Dedifferentiated amniotic fluid mesenchymal stem cell (primary cell): ENCODE measurements at regions not wholly inside any gene's neighbourhood (a gene's known extent, or its start where the extent isn't known, plus 50 kb on each side); places are given as distances from the start of the nearest gene placed in this dataset.
"Not testable (repeated sequence)": the region's sequence is repeated elsewhere in the genome, so short reads cannot be mapped to it uniquely, and the experiment has no call there.

ENCODE experiments used
- DNase-seq: peaks from one replicate; pipeline ENCODE4 v3.0.0-alpha.2; 2016; ENCODE audit errors: extremely low spot score

DNA sequence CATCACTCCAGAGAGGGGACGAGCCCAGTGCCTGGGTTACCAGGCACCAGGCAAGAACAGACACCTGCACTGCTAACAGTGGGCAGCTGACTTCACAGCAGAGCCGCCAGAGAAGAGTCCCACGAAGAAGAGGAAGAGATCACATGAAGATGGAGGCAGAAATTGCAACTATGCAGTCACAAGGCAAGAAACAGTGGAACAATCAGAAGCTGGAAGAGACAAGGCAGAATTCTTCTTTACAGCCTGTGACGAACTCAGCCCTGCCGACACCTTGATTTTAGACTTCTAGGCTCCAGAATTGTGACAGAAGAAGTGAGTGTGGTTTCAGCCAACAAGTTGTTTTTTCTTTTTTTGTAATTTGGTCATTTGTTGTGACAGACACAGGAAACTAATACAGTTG is 59.2 kb downstream of the IL12A start:
- DNase-seq, result no peak

DNA sequence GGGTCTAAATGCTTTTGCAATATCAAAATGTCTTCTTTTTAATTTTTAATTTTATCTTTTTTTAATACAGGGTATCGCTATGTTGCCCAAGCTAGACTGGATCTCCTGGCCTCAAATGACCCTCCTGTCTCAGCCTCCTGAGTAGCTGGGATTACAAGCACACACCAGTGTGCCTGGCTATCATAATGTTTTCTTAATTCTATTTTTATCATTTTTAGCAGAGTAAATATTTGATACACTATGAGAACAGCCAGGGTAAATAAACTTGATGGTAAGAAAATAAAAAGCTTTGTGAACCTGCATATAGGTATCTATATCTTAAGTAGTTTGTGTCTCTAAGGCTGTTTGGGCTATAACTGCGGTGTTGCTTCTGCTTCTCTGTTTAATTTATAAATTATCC is 60.4 kb downstream of the IL12A start:
- DNase-seq, result no peak

DNA sequence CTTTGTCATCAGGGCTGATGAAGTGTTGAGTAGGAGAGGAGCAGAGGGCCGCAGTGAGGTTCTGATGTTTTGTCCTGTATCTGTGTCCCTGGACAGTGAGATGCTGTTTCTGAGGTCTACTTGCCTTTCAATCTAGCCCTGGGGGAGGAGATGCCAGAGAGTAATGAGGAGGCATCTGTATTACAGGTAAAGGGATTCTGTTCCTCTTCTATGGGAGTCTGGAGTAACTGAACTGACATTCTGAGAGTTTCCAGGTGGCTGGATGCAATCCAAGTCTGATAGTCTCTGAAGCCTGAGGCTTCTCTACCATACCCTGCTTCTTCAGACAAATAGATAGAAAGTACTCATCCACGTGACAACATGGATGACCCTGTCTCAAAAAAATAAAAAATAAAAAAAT is 60.9 kb downstream of the IL12A start:
- DNase-seq, result no peak

DNA sequence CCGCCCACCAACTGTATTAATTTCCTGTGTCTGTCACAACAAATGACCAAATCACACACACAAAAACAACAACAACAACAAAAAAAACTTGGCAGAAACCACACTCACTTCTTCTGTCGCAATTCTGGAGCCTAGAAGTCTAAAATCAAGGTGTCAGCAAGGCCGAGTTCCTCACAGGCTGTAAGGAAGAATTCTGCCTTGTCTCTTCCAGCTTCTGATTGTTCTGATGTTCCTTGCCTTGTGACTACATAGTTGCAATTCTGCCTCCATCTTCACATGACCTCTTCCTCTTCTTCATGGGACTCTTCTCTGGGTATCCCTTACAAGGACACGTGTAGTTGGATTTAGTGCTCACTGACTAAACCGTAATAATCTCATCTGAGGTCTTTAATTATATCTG is 61.4 kb downstream of the IL12A start:
- no peak for DNase-seq

DNA sequence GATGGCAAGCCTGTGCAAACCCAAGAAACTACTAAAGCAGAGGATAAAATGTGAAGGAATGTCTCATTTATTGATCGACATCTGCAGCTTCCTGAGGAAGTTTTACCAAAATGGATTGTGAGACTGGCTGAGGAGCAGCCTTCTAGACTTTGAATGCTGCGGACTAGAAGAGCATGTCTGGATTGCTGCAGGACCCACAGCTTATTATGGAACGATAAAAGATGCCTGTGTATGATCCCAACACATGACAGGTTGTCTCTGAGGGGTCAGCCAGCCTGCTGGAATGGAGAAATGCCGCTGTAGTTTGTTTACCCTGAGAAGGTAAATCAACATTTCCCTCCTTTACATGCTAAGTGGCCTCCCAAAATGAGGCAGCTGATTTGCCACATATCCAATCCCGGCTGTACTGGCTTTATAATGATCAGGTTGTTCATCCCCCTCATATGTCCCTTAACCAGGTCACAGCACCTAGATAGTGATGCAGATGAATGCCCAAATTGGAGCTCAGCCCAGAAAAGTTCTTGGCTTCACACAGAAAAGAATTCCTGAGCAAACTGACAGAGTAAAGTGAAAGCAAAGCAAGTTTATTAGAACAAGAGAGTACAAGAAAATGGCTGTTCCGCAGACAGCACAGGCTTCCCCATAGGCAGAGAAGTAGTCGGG is 63.9 kb downstream of the IL12A start:
- no peak for DNase-seq

DNA sequence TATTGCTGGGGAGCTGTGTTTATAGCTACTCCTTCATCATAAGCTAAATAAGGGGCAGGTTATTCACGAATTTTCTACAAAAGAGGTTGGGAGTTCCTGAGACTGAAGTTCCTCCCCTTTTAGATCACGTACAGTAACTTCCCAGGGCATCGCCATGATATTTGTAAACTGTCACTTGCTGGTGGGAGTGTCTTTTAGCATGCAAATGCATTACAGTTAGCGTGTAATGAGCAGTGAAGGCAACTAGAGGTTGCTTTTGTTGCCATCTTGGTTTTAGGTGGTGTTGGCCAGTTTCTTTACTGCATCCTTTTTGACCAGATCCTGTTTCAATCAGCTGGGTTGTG is 64.4 kb downstream of the IL12A start:
- DNase-seq, result no peak

DNA sequence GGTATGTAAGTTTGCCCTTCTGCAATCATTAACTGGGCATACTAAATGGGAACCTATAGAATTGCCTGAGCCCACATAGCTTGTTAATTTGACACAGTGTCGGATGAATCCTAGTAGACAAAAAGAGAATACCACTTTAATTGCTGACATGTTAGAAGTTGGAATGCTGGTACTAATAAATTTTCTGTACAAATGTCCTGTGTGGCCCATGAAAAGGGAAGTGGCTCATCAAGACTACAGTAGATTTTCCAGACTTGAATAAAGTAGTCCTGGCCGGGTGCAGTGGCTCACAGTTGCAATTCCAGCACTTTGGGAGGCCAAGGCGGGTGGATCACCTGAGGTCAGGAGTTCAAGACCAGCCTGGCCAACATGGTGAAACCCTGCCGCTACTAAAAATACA is 66.2 kb downstream of the IL12A start:
- not testable (repeated sequence) for DNase-seq

DNA sequence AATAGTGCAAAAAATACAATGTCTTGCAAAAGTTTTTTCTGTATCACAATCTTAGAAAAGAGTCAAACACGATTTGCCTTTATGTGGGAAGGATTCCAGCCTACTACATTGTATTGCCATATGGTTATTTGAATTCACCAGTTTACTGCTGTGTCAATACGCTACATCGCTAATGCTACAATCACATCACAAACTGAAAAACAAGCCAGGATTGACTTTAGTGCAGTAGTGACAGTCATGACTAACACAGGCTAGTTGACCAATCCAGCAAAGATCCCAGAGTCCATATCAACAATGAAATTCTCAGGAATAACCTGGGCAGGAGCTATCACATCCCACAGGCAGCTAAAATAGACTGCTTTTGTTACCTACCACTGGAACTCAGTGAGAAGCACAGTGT is 67.0 kb downstream of the IL12A start:
- DNase-seq, result no peak

DNA sequence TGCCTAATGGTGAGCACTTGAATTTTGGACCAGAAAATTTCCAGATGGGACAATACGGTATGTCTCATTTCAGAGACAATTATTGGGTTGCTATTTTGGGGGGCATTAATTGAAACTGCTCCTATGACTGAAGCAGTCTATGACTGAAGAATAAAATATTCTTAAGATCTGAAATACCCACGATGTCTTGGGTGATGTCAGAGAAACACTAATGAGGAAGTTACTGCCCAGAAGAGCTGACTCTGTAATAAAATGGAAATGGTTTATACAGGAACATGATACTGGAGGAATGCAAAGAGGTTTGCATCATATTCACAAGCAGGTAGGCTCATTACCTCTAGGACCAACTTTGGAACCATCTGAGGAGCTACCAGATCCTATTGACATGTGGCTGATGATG is 68.7 kb downstream of the IL12A start:
- no peak for DNase-seq

DNA sequence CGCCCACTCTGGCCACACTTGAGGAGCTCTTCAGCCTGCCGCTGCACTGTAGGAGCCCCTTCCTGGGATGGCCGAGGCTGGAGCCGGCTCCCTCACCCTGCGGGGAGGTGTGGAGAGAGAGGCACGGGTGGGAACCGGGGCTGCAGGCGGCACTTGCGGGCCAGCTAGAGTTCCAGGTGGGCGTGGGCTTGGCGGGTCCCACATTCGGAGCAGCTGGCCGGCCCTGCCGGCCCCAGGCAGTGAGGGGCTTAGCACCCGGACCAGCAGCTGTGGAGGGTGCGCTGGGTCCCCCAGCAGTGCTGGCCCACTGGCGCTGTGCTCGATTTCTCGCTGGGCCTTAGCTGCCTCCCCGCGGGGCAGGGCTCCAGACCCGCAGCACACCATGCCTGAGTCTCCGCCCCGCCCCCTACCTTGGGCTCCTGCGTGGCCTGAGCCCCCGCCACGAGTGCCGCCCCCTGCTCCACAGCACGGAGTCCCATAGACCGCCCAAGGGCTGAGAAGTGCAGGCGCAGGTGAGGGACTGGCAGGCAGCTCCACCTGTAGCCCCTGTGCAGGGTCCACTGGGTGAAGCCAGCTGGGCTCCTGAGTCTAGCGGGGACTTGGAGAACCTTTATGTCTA is 71.9 kb downstream of the IL12A start:
- DNase-seq, result no peak

DNA sequence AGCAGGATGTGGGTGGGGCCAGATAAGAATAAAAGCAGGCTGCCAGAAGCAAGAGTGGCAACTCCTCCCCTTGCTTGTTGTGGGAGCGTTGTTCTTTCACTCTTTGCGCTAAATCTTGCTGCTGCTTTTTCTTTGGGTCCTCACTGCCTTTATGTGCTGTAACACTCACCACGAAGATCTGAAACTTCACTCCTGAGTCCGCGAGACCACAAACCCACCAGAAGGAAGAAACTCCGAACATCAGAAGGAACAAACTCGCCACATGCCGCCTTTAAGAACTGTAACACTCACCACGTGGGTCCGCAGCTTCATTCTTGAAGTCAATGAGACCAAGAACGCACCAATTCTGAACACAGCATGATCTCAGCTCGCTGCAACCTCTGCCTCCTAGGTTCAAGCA is 72.9 kb downstream of the IL12A start:
- DNase-seq, result no peak

DNA sequence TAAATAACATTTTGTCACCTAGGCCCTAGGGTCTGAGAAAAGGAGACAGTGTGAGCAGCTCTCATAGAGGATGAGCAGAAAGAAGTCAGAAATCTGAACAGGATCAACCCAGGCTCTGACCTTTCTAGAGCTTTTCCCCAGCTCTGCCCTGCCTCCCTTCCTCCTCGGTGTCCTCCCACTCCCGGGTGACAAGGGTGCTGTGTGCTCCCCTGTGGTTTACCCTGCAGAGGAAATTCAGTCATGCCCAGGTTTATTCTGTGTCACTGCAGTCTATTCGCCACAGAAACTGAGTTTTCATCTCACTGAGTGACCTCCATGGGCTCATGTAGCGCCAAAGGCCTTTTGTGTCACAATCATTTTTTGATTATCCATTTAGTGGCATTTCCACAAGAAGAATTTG is 76.6 kb downstream of the IL12A start:
- no peak for DNase-seq

DNA sequence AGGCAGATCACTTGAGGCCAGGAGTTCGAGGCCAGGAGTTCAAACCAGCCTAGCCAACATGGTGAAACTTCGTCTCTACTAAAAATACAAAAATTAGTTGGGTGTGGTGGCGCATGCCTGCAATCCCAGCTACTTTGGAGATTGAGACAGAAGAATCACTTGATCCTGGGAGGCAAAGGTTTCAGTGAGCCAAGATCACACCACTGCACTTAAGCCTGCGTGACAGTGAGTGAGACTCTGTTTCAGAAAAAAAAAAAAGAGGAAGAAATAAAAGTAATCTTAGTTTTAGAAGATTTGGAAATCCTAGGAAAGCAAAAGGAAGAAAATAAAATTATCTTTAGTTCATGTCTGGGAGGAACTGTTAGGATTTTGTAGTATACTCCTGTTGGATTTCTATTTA is 77.2 kb downstream of the IL12A start:
- no peak for DNase-seq

DNA sequence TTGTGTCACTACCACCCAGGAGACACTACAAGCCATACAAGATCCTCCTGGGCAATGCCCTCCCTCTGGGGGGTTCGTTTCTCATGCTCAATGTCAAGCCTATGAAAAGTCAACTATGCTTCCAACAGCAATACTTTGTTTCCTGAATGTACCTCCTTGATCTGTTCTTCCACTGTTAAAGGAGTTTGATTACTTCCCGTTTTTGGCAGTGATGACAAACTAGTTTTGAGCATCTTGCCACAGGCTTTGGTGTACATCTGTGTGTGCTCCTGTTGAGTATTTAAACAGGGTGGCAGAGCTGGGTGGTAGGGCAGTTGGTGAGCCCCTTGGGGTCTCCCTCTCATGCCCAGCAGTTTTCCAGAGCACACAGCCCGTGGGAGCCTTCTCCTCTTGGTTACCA is 81.4 kb downstream of the IL12A start:
- DNase-seq, result no peak

DNA sequence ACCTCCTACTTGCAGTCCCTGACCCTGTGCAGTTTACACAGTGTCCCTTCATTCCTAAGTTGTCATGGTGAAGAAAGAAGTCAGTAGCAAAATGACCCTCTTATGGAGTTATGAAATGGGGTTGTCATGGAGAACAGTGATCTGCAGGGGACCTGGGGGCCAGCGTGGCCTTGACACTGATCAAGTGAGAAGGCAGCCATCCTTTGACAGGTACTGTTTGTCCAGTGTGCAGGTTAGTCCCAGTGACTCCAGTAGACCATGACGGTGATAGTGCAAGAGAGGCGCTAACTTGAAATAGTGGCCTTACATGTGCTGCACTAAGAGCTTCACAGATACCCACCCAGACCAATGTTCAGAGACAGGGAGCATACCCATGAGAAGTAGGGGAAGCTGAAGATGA is 87.9 kb downstream of the IL12A start:
- DNase-seq, result no peak

DNA sequence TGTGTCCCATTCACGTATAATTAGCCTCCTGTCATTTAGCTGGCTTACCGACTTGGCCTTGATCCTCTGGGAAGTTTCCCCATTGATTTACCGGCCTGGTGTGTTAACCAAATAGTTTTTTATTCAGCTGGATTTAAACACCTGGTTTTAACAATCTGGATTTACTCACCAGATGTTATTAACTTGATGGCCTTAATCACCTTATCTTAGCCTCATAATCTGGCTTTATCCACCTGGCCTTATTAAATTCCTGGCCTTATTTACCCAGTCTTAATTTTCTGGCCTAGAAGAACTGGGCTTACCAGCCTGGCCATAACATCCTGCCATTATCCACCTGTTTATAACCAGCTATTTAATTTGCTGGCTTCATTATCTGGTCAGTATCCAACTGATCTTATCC is 89.9 kb downstream of the IL12A start:
- DNase-seq, result no peak

DNA sequence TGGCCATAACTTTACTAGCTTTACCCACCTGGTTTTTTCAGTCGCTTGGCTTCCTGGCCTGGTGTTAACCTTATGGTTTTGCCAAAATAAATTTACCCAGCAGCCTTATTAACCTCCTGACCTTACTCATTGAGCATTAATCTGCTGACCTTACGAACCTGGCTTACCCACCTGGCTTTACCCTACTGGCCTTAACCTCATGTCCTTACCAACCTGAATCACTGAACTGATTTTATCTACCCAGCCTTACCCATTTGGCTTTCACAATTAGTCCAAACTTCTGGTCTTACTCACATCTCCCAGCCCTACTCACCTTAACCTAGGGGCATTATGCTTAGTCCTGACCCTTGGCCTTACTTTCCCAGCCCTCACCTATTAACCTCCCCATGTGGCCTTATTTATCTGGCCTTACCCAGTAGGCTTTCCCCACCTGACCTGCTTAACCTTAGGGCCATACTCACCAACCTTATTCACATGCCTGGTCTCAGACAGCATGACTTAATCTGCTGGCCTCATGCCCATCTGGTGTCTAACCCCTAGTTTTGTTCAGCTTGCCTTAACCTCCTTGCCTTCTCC is 93.4 kb downstream of the IL12A start:
- no peak for DNase-seq

DNA sequence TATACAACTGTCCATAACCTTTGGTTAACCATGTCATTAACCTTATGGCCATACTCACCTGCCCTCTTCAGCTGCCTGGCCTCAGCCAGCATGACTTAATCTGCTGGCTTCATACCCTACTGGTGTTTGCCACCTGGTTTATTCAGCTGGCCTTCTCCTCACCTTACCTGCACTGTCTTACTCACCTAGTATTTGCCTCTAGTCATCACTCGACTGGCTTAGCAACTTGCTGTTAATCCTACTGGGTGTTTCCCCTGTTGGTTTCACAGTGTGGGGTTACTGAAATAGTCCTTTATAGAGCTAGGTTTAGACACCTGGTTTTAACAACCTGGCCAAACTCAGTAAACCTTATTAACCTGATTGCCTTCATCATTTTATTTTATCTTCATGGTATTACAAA is 96.4 kb downstream of the IL12A start:
- DNase-seq, result no peak

DNA sequence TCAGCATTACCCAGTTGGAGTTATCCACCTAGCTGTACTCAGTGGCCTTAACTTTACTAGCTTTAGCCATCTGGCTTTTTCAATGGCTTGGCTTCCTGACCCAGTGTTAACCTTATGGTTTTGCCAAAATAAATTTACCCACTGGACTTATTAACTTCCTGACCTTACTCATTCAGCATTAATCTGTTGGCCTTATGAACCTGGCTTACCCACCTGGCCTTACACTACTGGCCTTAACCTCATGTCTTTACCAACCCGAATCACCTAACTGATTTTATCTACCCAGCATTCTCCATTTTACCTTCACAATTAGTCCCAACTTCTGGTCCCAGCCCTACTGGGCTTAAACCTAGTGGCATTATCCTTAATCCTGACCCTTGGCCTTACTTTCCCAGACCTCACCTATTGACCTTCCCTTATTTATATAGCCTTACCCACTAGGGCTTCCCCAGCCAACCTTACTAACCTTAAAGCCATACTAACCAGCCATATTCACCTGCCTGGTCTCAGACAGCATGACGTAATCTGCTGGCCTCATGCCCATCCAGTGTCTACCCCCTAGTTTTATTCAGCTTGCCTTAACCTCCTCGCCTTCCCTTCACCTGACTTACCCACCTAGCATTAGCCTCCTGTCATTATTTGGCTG is 100.0 kb downstream of the IL12A start:
- no peak for DNase-seq

DNA sequence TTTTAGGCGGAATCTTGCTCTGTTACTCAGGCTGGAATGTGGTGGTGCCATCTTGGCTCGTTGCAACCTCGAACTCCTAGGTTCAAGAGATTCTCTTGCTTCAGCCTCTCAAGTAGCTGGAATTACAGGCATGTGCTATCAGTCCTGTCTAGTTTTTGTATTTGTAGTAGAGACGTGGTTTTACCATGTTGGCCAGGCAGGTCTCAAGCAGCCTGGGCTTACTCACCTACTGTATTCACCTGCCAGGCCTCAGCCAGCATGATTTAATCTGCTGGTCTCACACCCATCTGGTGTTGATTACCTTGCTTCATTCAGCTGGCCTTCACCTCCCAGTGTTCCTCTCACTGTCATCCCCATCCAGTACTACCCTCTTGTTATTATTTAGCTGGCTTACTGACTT is 102.0 kb downstream of the IL12A start:
- no peak for DNase-seq

DNA sequence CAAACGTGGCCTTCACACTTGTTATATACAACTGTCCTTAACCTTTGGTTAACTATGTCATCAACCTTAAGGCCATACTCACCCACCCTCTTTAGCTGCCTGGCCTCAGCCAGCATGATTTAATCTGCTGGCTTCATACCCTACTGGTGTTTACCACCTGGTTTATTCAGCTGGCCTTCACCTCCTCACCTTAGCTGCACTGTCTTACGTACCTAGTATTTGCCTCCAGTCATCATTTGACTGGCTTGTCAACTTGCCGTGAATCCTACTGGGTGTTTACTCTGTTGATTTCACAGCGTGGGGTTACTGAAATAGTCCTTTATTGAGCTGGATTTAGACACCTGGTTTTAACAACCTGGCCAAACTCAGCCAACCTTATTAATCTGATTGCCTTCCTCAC is 102.8 kb downstream of the IL12A start:
- no peak for DNase-seq

DNA sequence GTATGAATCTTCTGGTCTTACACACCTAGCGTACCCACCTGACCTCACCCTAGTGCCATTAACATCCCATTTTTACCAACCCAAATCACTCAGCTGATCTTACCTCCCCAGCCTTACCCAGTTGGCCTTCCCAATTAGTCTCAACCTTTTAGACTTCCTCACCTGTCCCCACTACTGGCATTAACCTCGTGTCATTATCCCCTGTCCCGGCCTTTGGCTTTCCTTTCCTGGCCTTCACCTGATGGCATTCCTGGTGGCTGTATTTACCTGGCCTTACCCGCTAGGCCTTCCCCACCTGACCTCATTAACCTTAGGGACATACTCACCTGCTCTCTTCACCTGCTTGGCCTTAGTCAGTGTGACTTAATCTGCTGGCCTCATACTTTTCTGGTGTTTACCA is 104.1 kb downstream of the IL12A start:
- DNase-seq, result no peak

DNA sequence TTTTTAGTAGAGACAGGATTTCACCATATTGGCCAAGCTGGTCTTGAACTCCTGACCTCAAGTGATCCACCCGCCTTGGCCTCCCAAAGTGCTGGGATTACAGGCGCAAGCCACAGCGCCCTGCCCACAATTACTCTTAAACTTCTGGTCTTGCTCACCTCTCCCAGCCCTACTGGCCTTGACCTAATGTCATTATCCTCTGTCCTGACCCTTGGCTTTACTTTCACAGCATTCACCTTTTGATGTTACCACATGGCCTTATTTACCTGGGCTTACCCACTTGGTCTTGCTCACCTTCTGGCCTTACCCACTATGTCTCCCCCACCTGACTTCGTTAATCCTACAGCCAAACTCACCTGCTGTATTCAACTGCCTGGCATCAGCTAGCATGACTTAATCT is 105.9 kb downstream of the IL12A start:
- DNase-seq, result no peak
